ENCODE measurements at regions not wholly inside any gene's neighbourhood (a gene's known extent, or its start where the extent isn't known, plus 50 kb on each side); places are given as distances from the start of the nearest gene placed in this dataset.

- no peak overlapping the region for H3K27ac ChIP-seq (ENCODE audit: insufficient read depth, low read length)
- H3K4me1 ChIP-seq (ENCODE audit: control insufficient read depth, extremely low read depth, insufficient read depth, low read length): no peaks in the 10 kb centered on the region
- no peaks in the 10 kb centered on the region for H4K20me1 ChIP-seq (ENCODE audit: control insufficient read depth, extremely low read depth, insufficient read depth, low read length)
- H3K9ac ChIP-seq (ENCODE audit: insufficient read depth, low read length): no peak overlapping the region
- no peak for DNase-seq (ENCODE audit: low read depth in 2 of 2)
- H3K4me2 ChIP-seq (ENCODE audit: extremely low read depth, insufficient read depth, low read length): no peak overlapping the region
- TF ChIP-seq CTCF (conservative IDR thresholded peaks at IDR 0.05 in 1 of 2, IDR thresholded peaks at IDR 0.05 in 1 of 2; ENCODE audit: low read depth in 1 of 2, low read length in 2 of 2): no peak
- no peak for TF ChIP-seq EZH2 (IDR thresholded peaks at IDR 0.05; ENCODE audit: low read length, missing control alignments)
- no peaks in the 10 kb centered on the region for H3K9me3 ChIP-seq (ENCODE audit: control insufficient read depth, insufficient read depth, low read depth, low read length)
- no peaks in the 10 kb centered on the region for H3K79me2 ChIP-seq (ENCODE audit: control insufficient read depth, insufficient read depth, low read length)
- H3K36me3 ChIP-seq (ENCODE audit: control insufficient read depth, insufficient read depth, low read length): no peaks in the 10 kb centered on the region
- no peaks in the 10 kb centered on the region for H3K27me3 ChIP-seq (ENCODE audit: control insufficient read depth, insufficient read depth, low read length)
- no peak overlapping the region for H3K4me3 ChIP-seq (replicated peaks in 1 of 4; ENCODE audit: control extremely low read depth in 1 of 4, insufficient read depth in 1 of 4, low read depth in 3 of 4, low read length in 4 of 4)
- no peak overlapping the region for H2AFZ ChIP-seq (ENCODE audit: low read length)
These were observed 579.1 kb downstream of the CCSER2 start for GRCh38 chr10:84907461-84908009.

- H3K4me3 ChIP-seq (replicated peaks in 1 of 4; ENCODE audit: control extremely low read depth in 1 of 4, insufficient read depth in 1 of 4, low read depth in 3 of 4, low read length in 4 of 4): no peak overlapping the region
- TF ChIP-seq EZH2 (IDR thresholded peaks at IDR 0.05; ENCODE audit: low read length, missing control alignments): no peak
- no peak for TF ChIP-seq CTCF (conservative IDR thresholded peaks at IDR 0.05 in 1 of 2, IDR thresholded peaks at IDR 0.05 in 1 of 2; ENCODE audit: low read depth in 1 of 2, low read length in 2 of 2)
- H4K20me1 ChIP-seq (ENCODE audit: control insufficient read depth, extremely low read depth, insufficient read depth, low read length): no peaks in the 10 kb centered on the region
- H3K79me2 ChIP-seq (ENCODE audit: control insufficient read depth, insufficient read depth, low read length): no peaks in the 10 kb centered on the region
- no peaks in the 10 kb centered on the region for H3K9me3 ChIP-seq (ENCODE audit: control insufficient read depth, insufficient read depth, low read depth, low read length)
- no peaks in the 10 kb centered on the region for H3K4me1 ChIP-seq (ENCODE audit: control insufficient read depth, extremely low read depth, insufficient read depth, low read length)
- H2AFZ ChIP-seq (ENCODE audit: low read length): no peak overlapping the region
- H3K36me3 ChIP-seq (ENCODE audit: control insufficient read depth, insufficient read depth, low read length): no peaks in the 10 kb centered on the region
- no peak overlapping the region for H3K27ac ChIP-seq (ENCODE audit: insufficient read depth, low read length)
- H3K9ac ChIP-seq (ENCODE audit: insufficient read depth, low read length): no peak overlapping the region
- no peak overlapping the region for H3K4me2 ChIP-seq (ENCODE audit: extremely low read depth, insufficient read depth, low read length)
- H3K27me3 ChIP-seq (ENCODE audit: control insufficient read depth, insufficient read depth, low read length): no peaks in the 10 kb centered on the region
- DNase-seq (ENCODE audit: low read depth in 2 of 2): no peak
These were observed 580.1 kb downstream of the CCSER2 start for GRCh38 chr10:84908491-84908890.

DNA sequence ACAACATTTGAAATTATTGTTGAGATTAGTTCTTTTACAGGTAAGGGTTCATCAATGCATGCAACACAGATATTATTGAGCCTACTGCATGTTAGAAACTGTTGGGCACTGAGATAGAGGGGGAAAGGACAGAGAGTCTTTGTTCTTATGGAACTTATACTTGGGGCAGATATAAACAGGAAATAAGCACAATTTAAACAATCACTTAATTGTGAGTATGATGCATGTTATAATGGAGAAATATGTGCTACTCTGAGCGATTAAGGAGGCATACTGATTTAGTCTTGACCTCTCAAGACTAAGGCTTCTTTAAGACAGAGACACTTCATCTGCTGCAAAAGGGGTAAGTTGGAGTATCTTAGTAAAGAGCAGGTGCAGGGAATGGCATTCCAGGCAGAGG lies 593.3 kb downstream of the CCSER2 start:
- Histone ChIP-seq H3K9ac (ENCODE audit: insufficient read depth, low read length) (no peak overlapping the region), H3K4me3 (replicated peaks in 1 of 4; ENCODE audit: control extremely low read depth in 1 of 4, insufficient read depth in 1 of 4, low read depth in 3 of 4, low read length in 4 of 4) (no peak overlapping the region), H3K4me1 (ENCODE audit: control insufficient read depth, extremely low read depth, insufficient read depth, low read length) (no peaks in the 10 kb centered on the region), H3K9me3 (ENCODE audit: control insufficient read depth, insufficient read depth, low read depth, low read length) (no peaks in the 10 kb centered on the region), H3K79me2 (ENCODE audit: control insufficient read depth, insufficient read depth, low read length) (no peaks in the 10 kb centered on the region), H3K27me3 (ENCODE audit: control insufficient read depth, insufficient read depth, low read length) (no peaks in the 10 kb centered on the region), H4K20me1 (ENCODE audit: control insufficient read depth, extremely low read depth, insufficient read depth, low read length) (no peaks in the 10 kb centered on the region), H3K4me2 (ENCODE audit: extremely low read depth, insufficient read depth, low read length) (no peak overlapping the region), H3K27ac (ENCODE audit: insufficient read depth, low read length) (no peak overlapping the region), H2AFZ (ENCODE audit: low read length) (no peak overlapping the region), H3K36me3 (ENCODE audit: control insufficient read depth, insufficient read depth, low read length) (no peaks in the 10 kb centered on the region)
- no peak for TF ChIP-seq EZH2 (IDR thresholded peaks at IDR 0.05; ENCODE audit: low read length, missing control alignments)
- no peak for TF ChIP-seq CTCF (conservative IDR thresholded peaks at IDR 0.05 in 1 of 2, IDR thresholded peaks at IDR 0.05 in 1 of 2; ENCODE audit: low read depth in 1 of 2, low read length in 2 of 2)
- no peak for DNase-seq (ENCODE audit: low read depth in 2 of 2)

Measured in fibroblast of lung (primary cell).